GM12878 (cell line): ENCODE measurements at regions not wholly inside any gene's neighbourhood (a gene's known extent, or its start where the extent isn't known, plus 50 kb on each side); places are given as distances from the start of the nearest gene placed in this dataset.

Experiments
- ATF7 ChIP-seq: fragments of 450-650 bp; IDR thresholded peaks from 2 replicates; pipeline ENCODE4 v1.6.1; 2016; ENCODE audit warnings: low read depth, mild to moderate bottlenecking
- CHD4 ChIP-seq: fragments of 200-600 bp; sonication (generic); IDR thresholded peaks from 2 replicates; pipeline ENCODE4 v1.6.1; 2016; ENCODE audit warnings: mild to moderate bottlenecking
- ETV6 ChIP-seq, 2 experiments: fragments of 450-650 bp in 1 of 2; IDR thresholded peaks in 1 of 2; conservative IDR thresholded peaks in 1 of 2; 2 replicates each; pipeline ENCODE4 v1.6.1; 2014; ENCODE audit warnings: antibody characterized with exemption in 1 of 2, borderline replicate concordance in 1 of 2, low read depth in 1 of 2, mild to moderate bottlenecking in 1 of 2, moderate library complexity in 1 of 2
- FOXM1 ChIP-seq: IDR thresholded peaks from 2 replicates; pipeline ENCODE4 v1.6.1; 2012; ENCODE audit warnings: low read depth, mild to moderate bottlenecking, inconsistent platforms, low read length, moderate library complexity
- NR2C2 ChIP-seq: IDR thresholded peaks from 2 replicates; pipeline ENCODE4 v1.6.1; 2011; ENCODE audit warnings: borderline replicate concordance, low read depth; ENCODE audit not compliant: control insufficient read depth, insufficient read length
- PAX5 ChIP-seq: IDR thresholded peaks from 2 replicates; pipeline ENCODE4 v1.6.1; 2011; ENCODE audit warnings: low read depth, low read length, borderline replicate concordance
- RCOR1 ChIP-seq: conservative IDR thresholded peaks from 2 replicates; pipeline ENCODE4 v1.6.1; 2012; ENCODE audit warnings: low read depth, low read length, improper control_type of control experiment
- RUNX3 ChIP-seq: IDR thresholded peaks from 2 replicates; pipeline ENCODE4 v1.6.1; 2012; ENCODE audit warnings: low read length, inconsistent platforms
- SP1 ChIP-seq: IDR thresholded peaks from one replicate; pipeline ENCODE4 v1.6.1; 2011; ENCODE audit warnings: low read depth, low read length
- ZSCAN29 ChIP-seq: fragments of 450-650 bp; IDR thresholded peaks from 2 replicates; pipeline ENCODE4 v1.6.1; 2017; ENCODE audit warnings: mild to moderate bottlenecking, moderate library complexity
- TF ChIP-seq, protein P1 (sequence below): IDR thresholded peaks from 2 replicates; pipeline ENCODE4 v1.6.1; 2011; ENCODE audit warnings: low read depth, low read length, improper control_type of control experiment, borderline replicate concordance
- TF ChIP-seq, protein P2 (sequence below): fragments of 450-650 bp; IDR thresholded peaks from 2 replicates; pipeline ENCODE4 v1.6.1; 2016; ENCODE audit warnings: mild to moderate bottlenecking
- TF ChIP-seq, protein P3 (sequence below): fragments of 450-650 bp; IDR thresholded peaks from 2 replicates; pipeline ENCODE4 v1.6.1; 2014; ENCODE audit warnings: mild to moderate bottlenecking

DNA sequence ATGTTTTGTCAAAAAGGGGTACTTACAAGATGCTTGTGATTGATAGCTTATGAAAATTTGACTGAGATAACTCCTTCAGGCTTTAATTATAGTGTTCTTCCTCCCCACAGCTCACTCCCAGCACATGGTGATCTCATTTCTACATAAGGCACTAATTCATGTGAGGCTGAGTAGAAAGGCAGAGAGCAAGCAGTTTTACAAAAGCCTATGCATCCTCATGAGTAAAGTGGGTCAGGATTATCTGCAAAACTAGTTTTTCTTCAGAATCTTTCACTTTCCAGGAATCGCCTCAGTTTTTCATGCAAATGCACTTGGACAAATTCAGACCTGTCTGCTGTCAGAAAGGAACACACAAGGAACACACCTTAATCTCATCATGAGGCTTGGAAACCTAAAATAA lies 92.1 kb upstream of the FBN2 start (continued):
- TF ChIP-seq, protein P1, sequence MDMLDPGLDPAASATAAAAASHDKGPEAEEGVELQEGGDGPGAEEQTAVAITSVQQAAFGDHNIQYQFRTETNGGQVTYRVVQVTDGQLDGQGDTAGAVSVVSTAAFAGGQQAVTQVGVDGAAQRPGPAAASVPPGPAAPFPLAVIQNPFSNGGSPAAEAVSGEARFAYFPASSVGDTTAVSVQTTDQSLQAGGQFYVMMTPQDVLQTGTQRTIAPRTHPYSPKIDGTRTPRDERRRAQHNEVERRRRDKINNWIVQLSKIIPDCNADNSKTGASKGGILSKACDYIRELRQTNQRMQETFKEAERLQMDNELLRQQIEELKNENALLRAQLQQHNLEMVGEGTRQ: no peak
- no peak for TF ChIP-seq FOXM1
- TF ChIP-seq CHD4: no peak
- no peak for TF ChIP-seq ZSCAN29
- no peak for TF ChIP-seq PAX5
- no peak for TF ChIP-seq ETV6 (conservative IDR thresholded peaks at IDR 0.05 in 1 of 2, IDR thresholded peaks at IDR 0.05 in 1 of 2; ENCODE audit: borderline replicate concordance in 1 of 2, low read depth in 1 of 2)
- no peak for TF ChIP-seq SP1
- no peak for TF ChIP-seq NR2C2
- no peak for TF ChIP-seq RUNX3
- TF ChIP-seq, protein P2, sequence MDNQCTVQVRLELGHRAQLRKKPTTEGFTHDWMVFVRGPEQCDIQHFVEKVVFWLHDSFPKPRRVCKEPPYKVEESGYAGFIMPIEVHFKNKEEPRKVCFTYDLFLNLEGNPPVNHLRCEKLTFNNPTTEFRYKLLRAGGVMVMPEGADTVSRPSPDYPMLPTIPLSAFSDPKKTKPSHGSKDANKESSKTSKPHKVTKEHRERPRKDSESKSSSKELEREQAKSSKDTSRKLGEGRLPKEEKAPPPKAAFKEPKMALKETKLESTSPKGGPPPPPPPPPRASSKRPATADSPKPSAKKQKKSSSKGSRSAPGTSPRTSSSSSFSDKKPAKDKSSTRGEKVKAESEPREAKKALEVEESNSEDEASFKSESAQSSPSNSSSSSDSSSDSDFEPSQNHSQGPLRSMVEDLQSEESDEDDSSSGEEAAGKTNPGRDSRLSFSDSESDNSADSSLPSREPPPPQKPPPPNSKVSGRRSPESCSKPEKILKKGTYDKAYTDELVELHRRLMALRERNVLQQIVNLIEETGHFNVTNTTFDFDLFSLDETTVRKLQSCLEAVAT: no peak
- TF ChIP-seq, protein P3, sequence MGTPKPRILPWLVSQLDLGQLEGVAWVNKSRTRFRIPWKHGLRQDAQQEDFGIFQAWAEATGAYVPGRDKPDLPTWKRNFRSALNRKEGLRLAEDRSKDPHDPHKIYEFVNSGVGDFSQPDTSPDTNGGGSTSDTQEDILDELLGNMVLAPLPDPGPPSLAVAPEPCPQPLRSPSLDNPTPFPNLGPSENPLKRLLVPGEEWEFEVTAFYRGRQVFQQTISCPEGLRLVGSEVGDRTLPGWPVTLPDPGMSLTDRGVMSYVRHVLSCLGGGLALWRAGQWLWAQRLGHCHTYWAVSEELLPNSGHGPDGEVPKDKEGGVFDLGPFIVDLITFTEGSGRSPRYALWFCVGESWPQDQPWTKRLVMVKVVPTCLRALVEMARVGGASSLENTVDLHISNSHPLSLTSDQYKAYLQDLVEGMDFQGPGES: no peak
- TF ChIP-seq ATF7: no peak
- TF ChIP-seq RCOR1: no peak
